ENCODE measurements at regions not wholly inside any gene's neighbourhood (a gene's known extent, or its start where the extent isn't known, plus 50 kb on each side); places are given as distances from the start of the nearest gene placed in this dataset.

- Histone ChIP-seq H3K27me3 (replicated peaks) (no peaks in the 10 kb centered on the region), H3K9me3 (replicated peaks) (no peaks in the 10 kb centered on the region), H3K27ac (no peak overlapping the region), H3K4me1 (replicated peaks) (no peaks in the 10 kb centered on the region), H3K36me3 (no peaks in the 10 kb centered on the region), H3K4me3 (no peak overlapping the region)
- no peak for DNase-seq (ENCODE audit: low read depth in 1 of 2, low spot score in 2 of 2)
Measured at GRCh38 chr11:107198490-107199007, 180.3 kb upstream of the GUCY1A2 start.

GRCh38 chr11:107197932-107198331 lies 179.7 kb upstream of the GUCY1A2 start:
- Histone ChIP-seq H3K4me3 (no peak overlapping the region), H3K36me3 (no peaks in the 10 kb centered on the region), H3K9me3 (replicated peaks) (no peaks in the 10 kb centered on the region), H3K27me3 (replicated peaks) (no peaks in the 10 kb centered on the region), H3K4me1 (replicated peaks) (no peaks in the 10 kb centered on the region), H3K27ac (no peak overlapping the region)
- no peak for DNase-seq (ENCODE audit: low read depth in 1 of 2, low spot score in 2 of 2)

- Histone ChIP-seq H3K36me3 (no peaks in the 10 kb centered on the region), H3K27me3 (replicated peaks) (no peaks in the 10 kb centered on the region), H3K4me3 (no peak overlapping the region), H3K9me3 (replicated peaks) (no peaks in the 10 kb centered on the region), H3K27ac (no peak overlapping the region), H3K4me1 (replicated peaks) (no peaks in the 10 kb centered on the region)
- DNase-seq (ENCODE audit: low read depth in 1 of 2, low spot score in 2 of 2) = no peak
Measured at GRCh38 chr11:107196732-107197131, 178.5 kb upstream of the GUCY1A2 start.

- Histone ChIP-seq H3K4me1 (replicated peaks) (no peaks in the 10 kb centered on the region), H3K27me3 (replicated peaks) (no peaks in the 10 kb centered on the region), H3K9me3 (replicated peaks) (no peaks in the 10 kb centered on the region), H3K36me3 (no peaks in the 10 kb centered on the region), H3K4me3 (no peak overlapping the region), H3K27ac (no peak overlapping the region)
- DNase-seq (ENCODE audit: low read depth in 1 of 2, low spot score in 2 of 2) = no peak
Measured at GRCh38 chr11:107184986-107185385, 166.7 kb upstream of the GUCY1A2 start.

GRCh38 chr11:107183953-107184352 lies 165.7 kb upstream of the GUCY1A2 start:
- Histone ChIP-seq H3K27ac (no peak overlapping the region), H3K4me3 (no peak overlapping the region), H3K27me3 (replicated peaks) (no peaks in the 10 kb centered on the region), H3K36me3 (no peaks in the 10 kb centered on the region), H3K4me1 (replicated peaks) (no peaks in the 10 kb centered on the region), H3K9me3 (replicated peaks) (no peaks in the 10 kb centered on the region)
- DNase-seq (ENCODE audit: low read depth in 1 of 2, low spot score in 2 of 2) = no peak

GRCh38 chr11:107182978-107183377 lies 164.7 kb upstream of the GUCY1A2 start:
- DNase-seq (ENCODE audit: low read depth in 1 of 2, low spot score in 2 of 2) = no peak

GRCh38 chr11:107180236-107180635 lies 162.0 kb upstream of the GUCY1A2 start:
- Histone ChIP-seq H3K9me3 (replicated peaks) (no peaks in the 10 kb centered on the region), H3K4me1 (replicated peaks) (no peaks in the 10 kb centered on the region), H3K27ac (no peak overlapping the region), H3K36me3 (no peaks in the 10 kb centered on the region), H3K27me3 (replicated peaks) (no peaks in the 10 kb centered on the region), H3K4me3 (no peak overlapping the region)
- DNase-seq (ENCODE audit: low read depth in 1 of 2, low spot score in 2 of 2) = no peak

More at GRCh38 chr11:107182978-107183377, 164.7 kb upstream of the GUCY1A2 start:
- no peak overlapping the region for H3K27ac ChIP-seq
- H3K27me3 ChIP-seq (replicated peaks) = no peaks in the 10 kb centered on the region
- no peak overlapping the region for H3K4me3 ChIP-seq
- H3K9me3 ChIP-seq (replicated peaks) = no peaks in the 10 kb centered on the region
- no peaks in the 10 kb centered on the region for H3K4me1 ChIP-seq (replicated peaks)
- H3K36me3 ChIP-seq = no peaks in the 10 kb centered on the region

GRCh38 chr11:107179829-107180228 lies 161.6 kb upstream of the GUCY1A2 start:
- no peak for DNase-seq (ENCODE audit: low read depth in 1 of 2, low spot score in 2 of 2)

GRCh38 chr11:107177106-107177477 lies 158.8 kb upstream of the GUCY1A2 start:
- no peaks in the 10 kb centered on the region for H3K27me3 ChIP-seq (replicated peaks)
- H3K4me3 ChIP-seq = no peak overlapping the region
- no peaks in the 10 kb centered on the region for H3K4me1 ChIP-seq (replicated peaks)
- no peak overlapping the region for H3K27ac ChIP-seq
- no peak for DNase-seq (ENCODE audit: low read depth in 1 of 2, low spot score in 2 of 2)
- H3K9me3 ChIP-seq (replicated peaks) = no peaks in the 10 kb centered on the region
- H3K36me3 ChIP-seq = no peaks in the 10 kb centered on the region

More at GRCh38 chr11:107179829-107180228, 161.6 kb upstream of the GUCY1A2 start:
- no peak overlapping the region for H3K4me3 ChIP-seq
- H3K9me3 ChIP-seq (replicated peaks) = no peaks in the 10 kb centered on the region
- H3K4me1 ChIP-seq (replicated peaks) = no peaks in the 10 kb centered on the region
- no peaks in the 10 kb centered on the region for H3K27me3 ChIP-seq (replicated peaks)
- H3K27ac ChIP-seq = no peak overlapping the region
- H3K36me3 ChIP-seq = no peaks in the 10 kb centered on the region

GRCh38 chr11:107176148-107177105 lies 158.2 kb upstream of the GUCY1A2 start:
- no peaks in the 10 kb centered on the region for H3K36me3 ChIP-seq
- no peaks in the 10 kb centered on the region for H3K4me1 ChIP-seq (replicated peaks)
- no peaks in the 10 kb centered on the region for H3K27me3 ChIP-seq (replicated peaks)
- H3K9me3 ChIP-seq (replicated peaks) = no peaks in the 10 kb centered on the region
- no peak overlapping the region for H3K4me3 ChIP-seq
- DNase-seq (ENCODE audit: low read depth in 1 of 2, low spot score in 2 of 2) = peak in 1 of 2 experiments; percentile 24
- no peak overlapping the region for H3K27ac ChIP-seq

- no peaks in the 10 kb centered on the region for H3K9me3 ChIP-seq (replicated peaks)
- H3K27me3 ChIP-seq (replicated peaks) = no peaks in the 10 kb centered on the region
- H3K4me3 ChIP-seq = no peak overlapping the region
- no peaks in the 10 kb centered on the region for H3K36me3 ChIP-seq
- no peak for DNase-seq (ENCODE audit: low read depth in 1 of 2, low spot score in 2 of 2)
- H3K4me1 ChIP-seq (replicated peaks) = no peaks in the 10 kb centered on the region
- no peak overlapping the region for H3K27ac ChIP-seq
Measured at GRCh38 chr11:107174856-107175255, 156.6 kb upstream of the GUCY1A2 start.

- no peak overlapping the region for H3K27ac ChIP-seq
- H3K36me3 ChIP-seq = no peaks in the 10 kb centered on the region
- DNase-seq (ENCODE audit: low read depth in 1 of 2, low spot score in 2 of 2) = no peak
- H3K4me3 ChIP-seq = no peak overlapping the region
- H3K9me3 ChIP-seq (replicated peaks) = no peaks in the 10 kb centered on the region
- H3K27me3 ChIP-seq (replicated peaks) = no peaks in the 10 kb centered on the region
- no peaks in the 10 kb centered on the region for H3K4me1 ChIP-seq (replicated peaks)
Measured at GRCh38 chr11:107172996-107173395, 154.7 kb upstream of the GUCY1A2 start.

GRCh38 chr11:107157809-107158187 lies 139.5 kb upstream of the GUCY1A2 start:
- no peak overlapping the region for H3K4me3 ChIP-seq
- H3K9me3 ChIP-seq (replicated peaks) = no peaks in the 10 kb centered on the region
- DNase-seq (ENCODE audit: low read depth in 1 of 2, low spot score in 2 of 2) = no peak
- no peaks in the 10 kb centered on the region for H3K27me3 ChIP-seq (replicated peaks)
- H3K27ac ChIP-seq = no peak overlapping the region
- no peaks in the 10 kb centered on the region for H3K36me3 ChIP-seq
- H3K4me1 ChIP-seq (replicated peaks) = no peaks in the 10 kb centered on the region

- no peak for DNase-seq (ENCODE audit: low read depth in 1 of 2, low spot score in 2 of 2)
Measured at GRCh38 chr11:107157146-107157808, 139.0 kb upstream of the GUCY1A2 start.

More at GRCh38 chr11:107157146-107157808, 139.0 kb upstream of the GUCY1A2 start:
- H3K27me3 ChIP-seq (replicated peaks) = no peaks in the 10 kb centered on the region
- H3K9me3 ChIP-seq (replicated peaks) = no peaks in the 10 kb centered on the region
- no peaks in the 10 kb centered on the region for H3K36me3 ChIP-seq
- no peak overlapping the region for H3K4me3 ChIP-seq
- no peaks in the 10 kb centered on the region for H3K4me1 ChIP-seq (replicated peaks)
- no peak overlapping the region for H3K27ac ChIP-seq

Data from SJSA1 (cell line).